H1 (cell line): ENCODE measurements at regions not wholly inside any gene's neighbourhood (a gene's known extent, or its start where the extent isn't known, plus 50 kb on each side); places are given as distances from the start of the nearest gene placed in this dataset.
A peak's percentile ranks its signal among the peaks of the same experiment; 100 is the strongest.

Source experiments
- CTCF ChIA-PET: fragments of 300-600 bp; sonication (Branson Sonifier 250); formaldehyde crosslinking; loops from one replicate; lab custom pipeline; 2021; ENCODE audit not compliant: partially characterized antibody; lab: Charles Lee
- POLR2A ChIA-PET: fragments of 300-600 bp; sonication (Branson Sonifier 250); formaldehyde crosslinking; loops from one replicate; lab custom pipeline; 2021; ENCODE audit warnings: inconsistent platforms; ENCODE audit not compliant: partially characterized antibody; lab: Charles Lee
- DNase-seq, 2 experiments: peaks; one replicate each; pipeline versions ENCODE4 v3.0.0 to v3.0.0-alpha.2; 2010 to 2022; ENCODE audit warnings: low spot score in 2 of 2, low read depth in 1 of 2, mixed read lengths in 1 of 2
- FAIRE-seq: peaks from 2 replicates; lab custom pipeline; 2011; peaks lifted over from hg19 to GRCh38; lab: Jason Lieb, UNC
- H2AFZ ChIP-seq: 2 replicates; pipeline ENCODE4 v1.8.1; 2012; ENCODE audit warnings: low read length, inconsistent platforms
- H2AK5ac ChIP-seq: 2 replicates; pipeline ENCODE4 v1.6.1; 2013; ENCODE audit warnings: low read depth, low read length
- H2BK120ac ChIP-seq: replicated peaks from 2 replicates; pipeline ENCODE3; 2013; ENCODE audit warnings: low read depth, low read length, inconsistent platforms
- H2BK12ac ChIP-seq: 2 replicates; pipeline ENCODE4 v1.6.1; 2013; ENCODE audit warnings: low read depth, low read length
- H2BK15ac ChIP-seq: 2 replicates; pipeline ENCODE4 v1.6.1; 2013; ENCODE audit warnings: low read length
- H2BK20ac ChIP-seq: 2 replicates; pipeline ENCODE4 v1.6.1; 2013; ENCODE audit warnings: low read length
- H2BK5ac ChIP-seq: 2 replicates; pipeline ENCODE4 v1.6.1; 2013; ENCODE audit warnings: low read depth, low read length
- H3K14ac ChIP-seq: 2 replicates; pipeline ENCODE4 v1.6.1; 2013; ENCODE audit warnings: inconsistent platforms; ENCODE audit not compliant: insufficient read length
- H3K18ac ChIP-seq: 2 replicates; pipeline ENCODE4 v1.6.1; 2013; ENCODE audit warnings: low read length; ENCODE audit errors: extremely low read depth
- H3K23ac ChIP-seq: 2 replicates; pipeline ENCODE4 v1.6.1; 2013; ENCODE audit warnings: inconsistent platforms; ENCODE audit not compliant: insufficient read length
- H3K23me2 ChIP-seq: 2 replicates; pipeline ENCODE4 v1.6.1; 2013; ENCODE audit warnings: low read depth, low read length
- H3K27ac ChIP-seq: 2 replicates; pipeline ENCODE4 v1.6.1; 2011; ENCODE audit warnings: low read depth, low read length, inconsistent platforms
- H3K27me3 ChIP-seq, 4 experiments: replicated peaks in 1 of 4; 1 replicate in 1 of 4; 2 replicates in 3 of 4; pipeline versions ENCODE4 v1.6.1 to v1.8.1; 2011 to 2013; ENCODE audit warnings: low read length in 3 of 4, mild to moderate bottlenecking in 3 of 4, inconsistent platforms in 2 of 4, mixed read lengths in 2 of 4, moderate library complexity in 1 of 4; ENCODE audit not compliant: control insufficient read depth in 3 of 4, insufficient read depth in 3 of 4; ENCODE audit errors: extremely low read depth in 1 of 4
- H3K36me3 ChIP-seq, 4 experiments: 2 replicates each; pipeline versions ENCODE4 v1.6.1 to v1.8.1; 2011 to 2013; ENCODE audit warnings: mild to moderate bottlenecking in 4 of 4, low read length in 3 of 4, moderate library complexity in 2 of 4, control low read depth in 1 of 4, inconsistent platforms in 1 of 4; ENCODE audit not compliant: insufficient read depth in 4 of 4, control insufficient read depth in 2 of 4
- H3K4ac ChIP-seq: replicated peaks from 2 replicates; pipeline ENCODE3; 2013; ENCODE audit warnings: low read length, low read depth, mixed read lengths, inconsistent platforms; ENCODE audit not compliant: insufficient read length
- H3K4me1 ChIP-seq, 4 experiments: replicated peaks in 1 of 4; 1 replicate in 1 of 4; 2 replicates in 3 of 4; pipeline versions ENCODE4 v1.6.1 to v1.8.1; 2011 to 2013; ENCODE audit warnings: low read length in 3 of 4, inconsistent platforms in 2 of 4, mixed read lengths in 1 of 4; ENCODE audit not compliant: insufficient read depth in 4 of 4, control insufficient read depth in 3 of 4
- H3K4me2 ChIP-seq, 2 experiments: 2 replicates each; pipeline versions ENCODE4 v1.6.1 to v1.8.1; 2011 to 2013; ENCODE audit warnings: low read depth in 2 of 2, low read length in 2 of 2, control low read depth in 1 of 2, inconsistent platforms in 1 of 2, mild to moderate bottlenecking in 1 of 2; ENCODE audit not compliant: insufficient read depth in 1 of 2
- H3K4me3 ChIP-seq, 4 experiments: fragments of 200-600, 300-600 bp in 1 of 4; sonication (generic), shearing (Covaris generic), sonication (Bioruptor Twin) in 1 of 4; 2 replicates each; pipeline versions ENCODE4 v1.5.1 to v1.8.1; 2011 to 2016; ENCODE audit warnings: low read length in 4 of 4, low read depth in 3 of 4, control low read depth in 2 of 4, inconsistent platforms in 2 of 4, mild to moderate bottlenecking in 2 of 4, mixed read lengths in 1 of 4, moderate library complexity in 1 of 4; ENCODE audit not compliant: insufficient read depth in 2 of 4; ENCODE audit errors: extremely low read depth in 1 of 4
- H3K56ac ChIP-seq: replicated peaks from 2 replicates; pipeline ENCODE3; 2013; ENCODE audit warnings: low read depth, mild to moderate bottlenecking, mixed read lengths, low read length, inconsistent platforms; ENCODE audit not compliant: insufficient read length
- H3K79me1 ChIP-seq: 2 replicates; pipeline ENCODE4 v1.6.1; 2013; ENCODE audit warnings: low read depth, low read length, control low read depth
- H3K79me2 ChIP-seq, 2 experiments: 2 replicates each; pipeline versions ENCODE4 v1.6.1 to v1.8.1; 2012 to 2013; ENCODE audit warnings: low read length in 2 of 2, mild to moderate bottlenecking in 2 of 2, inconsistent platforms in 1 of 2; ENCODE audit not compliant: insufficient read depth in 2 of 2, control insufficient read depth in 1 of 2
- H3K9ac ChIP-seq, 4 experiments: replicated peaks in 1 of 4; 1 replicate in 1 of 4; 2 replicates in 3 of 4; pipeline versions ENCODE4 v1.6.1 to v1.8.1; 2011 to 2013; ENCODE audit warnings: low read depth in 3 of 4, low read length in 3 of 4, control low read depth in 2 of 4, mild to moderate bottlenecking in 2 of 4, moderate library complexity in 2 of 4, inconsistent platforms in 1 of 4; ENCODE audit errors: extremely low read depth in 1 of 4
- H3K9me3 ChIP-seq, 2 experiments: 2 replicates each; pipeline versions ENCODE4 v1.6.1 to v1.8.1; 2012 to 2013; ENCODE audit warnings: mild to moderate bottlenecking in 2 of 2, moderate library complexity in 2 of 2, control low read depth in 1 of 2, inconsistent platforms in 1 of 2, low read depth in 1 of 2, low read length in 1 of 2, mixed read lengths in 1 of 2; ENCODE audit not compliant: insufficient read depth in 2 of 2
- H4K20me1 ChIP-seq, 2 experiments: replicated peaks in 1 of 2; 2 replicates each; pipeline versions ENCODE3 to v1.8.1; 2011 to 2013; ENCODE audit warnings: inconsistent platforms in 2 of 2, low read length in 2 of 2, mild to moderate bottlenecking in 1 of 2; ENCODE audit not compliant: insufficient read depth in 2 of 2, control insufficient read depth in 1 of 2
- H4K5ac ChIP-seq: 2 replicates; pipeline ENCODE4 v1.6.1; 2013; ENCODE audit warnings: low read length, low read depth, mixed read lengths, inconsistent platforms; ENCODE audit not compliant: insufficient read length
- H4K8ac ChIP-seq: 2 replicates; pipeline ENCODE4 v1.8.0; 2013; ENCODE audit warnings: mild to moderate bottlenecking, moderate library complexity, low read length, inconsistent platforms; ENCODE audit not compliant: insufficient read depth; ENCODE audit errors: extremely low read depth
- H4K91ac ChIP-seq: replicated peaks from 2 replicates; pipeline ENCODE3; 2013; ENCODE audit warnings: low read length, mixed read lengths, inconsistent platforms; ENCODE audit not compliant: insufficient read length
- USF2 ChIP-seq: IDR thresholded peaks from 2 replicates; pipeline ENCODE4 v1.6.1; 2011; ENCODE audit warnings: low read length, improper control_type of control experiment
- WGBS, 2 experiments: shearing (Covaris generic) in 1 of 2; methylation state at CpG; one replicate each; pipeline versions ENCODE4 v1.1.6 to v1.1.7; 2013 to 2015; ENCODE audit warnings: low lambda C conversion rate in 2 of 2, mixed read lengths in 2 of 2, inconsistent platforms in 1 of 2, low coverage in 1 of 2, missing lambda C conversion rate in 1 of 2; ENCODE audit not compliant: insufficient replicate concordance in 2 of 2, insufficient coverage in 1 of 2, insufficient read length in 1 of 2; ENCODE audit errors: extremely low coverage in 1 of 2, missing lambda C conversion rate in 1 of 2; 5-methylcytosine and 5-hydroxymethylcytosine counted together

DNA sequence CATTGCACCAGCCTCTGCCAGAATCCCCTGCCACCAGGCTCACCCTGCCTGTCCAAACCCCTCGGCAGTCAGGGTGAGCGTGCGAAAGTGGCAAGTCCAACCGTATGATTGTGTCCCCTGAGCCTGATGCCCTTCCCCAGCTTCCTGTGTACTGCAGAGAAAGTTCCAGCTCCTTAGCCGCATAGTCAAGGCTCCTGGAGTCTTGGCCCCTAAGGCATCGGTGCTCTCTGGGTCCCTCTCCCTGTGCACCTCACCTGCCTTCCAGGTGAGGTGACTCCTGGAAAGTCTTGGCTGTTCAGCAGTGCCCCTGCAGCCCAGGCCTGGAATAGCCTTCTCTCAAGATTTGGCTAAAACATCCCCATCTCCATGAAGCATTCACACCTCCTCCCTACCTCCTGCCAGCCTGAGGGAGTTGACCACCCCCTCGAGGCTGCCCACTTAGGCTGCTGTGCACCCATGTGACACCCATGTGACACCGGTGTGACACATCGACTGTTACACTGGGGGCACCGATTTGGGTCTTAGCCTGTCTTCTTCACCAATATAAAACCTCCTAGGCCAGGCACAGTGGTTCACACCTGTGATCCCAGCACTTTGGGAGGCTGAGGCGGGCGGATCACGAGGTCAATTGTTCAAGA, 56.1 kb upstream of the ELN start:
- peak overlapping the region; percentile 44; the same call in 1 of the 2 replicates for H2BK5ac ChIP-seq
- H3K9ac ChIP-seq = no peak overlapping the region
- 76% methylated on average over 13 of the region's 13 CpGs; no CpG with 5 or more reads in 1 of the 2 experiments for WGBS, 2 experiments
- DNase-seq (peak; percentile 38 to 73), FAIRE-seq (peak; percentile 92)
- peaks cover 4% of the 10 kb centered on the region; the same call in 1 of the 2 replicates for H3K23me2 ChIP-seq
- H4K5ac ChIP-seq = no peak overlapping the region
- H2AK5ac ChIP-seq = peak overlapping the region; percentile 91
- no peak overlapping the region for H2BK120ac ChIP-seq
- H3K23ac ChIP-seq = no peak overlapping the region
- H2BK20ac ChIP-seq = no peak overlapping the region
- H3K18ac ChIP-seq = no peak overlapping the region; the same call in 1 of the 2 replicates
- H3K56ac ChIP-seq = no peak overlapping the region
- H3K4ac ChIP-seq = no peak overlapping the region
- H4K91ac ChIP-seq = no peak overlapping the region
- 0 out of 2 replicates have a peak overlapping the region, but pooled peaks have one; percentile 84 for H2BK12ac ChIP-seq
- H3K4me1 ChIP-seq = peaks cover 0 to 3% (median under 1%) of the 10 kb centered on the region in 4 experiments; a peak in 2 of 7 replicates
- peak overlapping the region; percentile 3; the same call in 1 of the 2 replicates for H4K8ac ChIP-seq
- no peak overlapping the region for H3K4me2 ChIP-seq
- no peaks in the 10 kb centered on the region for H3K27me3 ChIP-seq
- ChIA-PET CTCF (interaction anchor here (0.6 to 2.5 kb wide), 27 partner anchors 9 to 436 kb away, joined by 3 to 6 read pairs (median 3); no protein-coding TSS in a partner anchor), POLR2A (no interaction called here)
- H3K27ac ChIP-seq = no peak overlapping the region
- H3K36me3 ChIP-seq = no peaks in the 10 kb centered on the region
- H2BK15ac ChIP-seq = peak overlapping the region; percentile 61; the same call in 1 of the 2 replicates
- H3K4me3 ChIP-seq = no peak overlapping the region
- no peaks in the 10 kb centered on the region for H3K9me3 ChIP-seq
- peak overlapping the region; percentile 47; the same call in 1 of the 2 replicates for H2AFZ ChIP-seq
- no peaks in the 10 kb centered on the region for H3K79me1 ChIP-seq
- H3K14ac ChIP-seq = no peak overlapping the region
- no peaks in the 10 kb centered on the region for H4K20me1 ChIP-seq
- no peaks in the 10 kb centered on the region for H3K79me2 ChIP-seq
- TF ChIP-seq USF2 = peak; percentile 60
